ENCODE measurements at regions not wholly inside any gene's neighbourhood (a gene's known extent, or its start where the extent isn't known, plus 50 kb on each side); places are given as distances from the start of the nearest gene placed in this dataset.

GRCh38 chr1:99361406-99361805, 97.1 kb downstream of the PLPPR4 start:
- ChIA-PET CTCF (no interaction called here), POLR2A (no interaction called here)
- DNase-seq (ENCODE audit: extremely low spot score), result no peak
- no peak for TF ChIP-seq BHLHE40 (IDR thresholded peaks at IDR 0.05; ENCODE audit: borderline replicate concordance)
- no peak for TF ChIP-seq SUZ12 (IDR thresholded peaks at IDR 0.05)
- no peak for TF ChIP-seq L3MBTL2 (conservative IDR thresholded peaks at IDR 0.05)
- TF ChIP-seq TARDBP (IDR thresholded peaks at IDR 0.05), result no peak
- TF ChIP-seq HDGF (IDR thresholded peaks at IDR 0.05; ENCODE audit: borderline replicate concordance), result no peak
- TF ChIP-seq FOXA1 (IDR thresholded peaks at IDR 0.05), result no peak
- no peak for TF ChIP-seq LEF1 (IDR thresholded peaks at IDR 0.05; ENCODE audit: borderline replicate concordance)
- no peak for TF ChIP-seq PKNOX1 (IDR thresholded peaks at IDR 0.05)
- TF ChIP-seq ARNT (IDR thresholded peaks at IDR 0.05), result no peak
- TF ChIP-seq FOXK2 (IDR thresholded peaks at IDR 0.05), result no peak
- TF ChIP-seq NFRKB (IDR thresholded peaks at IDR 0.05), result no peak
- TF ChIP-seq CTBP1 (IDR thresholded peaks at IDR 0.05; ENCODE audit: borderline replicate concordance), result no peak

DNA sequence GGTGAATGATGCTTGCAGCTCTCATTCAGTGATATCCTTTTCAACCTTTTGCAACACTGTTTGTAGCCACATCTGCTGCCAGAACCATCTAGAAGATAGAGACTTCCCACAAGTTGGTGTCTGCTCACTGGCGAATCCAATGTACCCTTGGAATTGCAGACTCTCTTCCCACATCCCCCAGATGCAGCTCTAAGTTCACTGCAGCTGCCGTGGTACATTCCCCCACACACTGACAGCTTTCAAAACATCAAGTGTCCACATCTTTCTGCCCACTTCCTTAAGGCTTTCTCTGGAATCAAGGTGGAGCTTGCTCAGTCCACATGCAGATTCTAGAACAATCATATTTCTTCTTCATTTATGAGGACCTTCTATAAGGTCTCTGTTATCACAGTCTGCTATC, 99.2 kb downstream of the PLPPR4 start:
- ChIA-PET CTCF (interaction anchor here (0.7 kb wide), 1 partner anchor 31 kb away, joined by 3 read pairs; no protein-coding TSS in a partner anchor), POLR2A (no interaction called here)
- no peak for DNase-seq (ENCODE audit: extremely low spot score)
- TF ChIP-seq FOXA1 (IDR thresholded peaks at IDR 0.05), result no peak

- POLR2A ChIA-PET, result no interaction called here
- TF ChIP-seq BHLHE40 (IDR thresholded peaks at IDR 0.05; ENCODE audit: borderline replicate concordance) (no peak), PKNOX1 (IDR thresholded peaks at IDR 0.05) (no peak), HDGF (IDR thresholded peaks at IDR 0.05; ENCODE audit: borderline replicate concordance) (no peak), FOXM1 (IDR thresholded peaks at IDR 0.05; ENCODE audit: borderline replicate concordance) (no peak), FOXA1 (IDR thresholded peaks at IDR 0.05) (no peak), FOXK2 (IDR thresholded peaks at IDR 0.05) (no peak), ZNF384 (IDR thresholded peaks at IDR 0.05) (no peak), SUZ12 (IDR thresholded peaks at IDR 0.05) (no peak), CTBP1 (IDR thresholded peaks at IDR 0.05; ENCODE audit: borderline replicate concordance) (no peak), TARDBP (IDR thresholded peaks at IDR 0.05) (no peak), L3MBTL2 (conservative IDR thresholded peaks at IDR 0.05) (no peak), ELF4 (IDR thresholded peaks at IDR 0.05) (no peak), SP1 (IDR thresholded peaks at IDR 0.05) (no peak), ARNT (IDR thresholded peaks at IDR 0.05) (no peak), LEF1 (IDR thresholded peaks at IDR 0.05; ENCODE audit: borderline replicate concordance) (no peak)
- CTCF ChIA-PET, result no interaction called here
- DNase-seq (ENCODE audit: extremely low spot score), result no peak
Observed at GRCh38 chr1:99365141-99365540, 100.8 kb downstream of the PLPPR4 start.

GRCh38 chr1:99365545-99365944, 101.3 kb downstream of the PLPPR4 start:
- CTCF ChIA-PET, result no interaction called here
- no peak for DNase-seq (ENCODE audit: extremely low spot score)
- POLR2A ChIA-PET, result no interaction called here
- no peak for TF ChIP-seq NFRKB (IDR thresholded peaks at IDR 0.05)
- TF ChIP-seq ZNF384 (IDR thresholded peaks at IDR 0.05), result no peak
- TF ChIP-seq L3MBTL2 (conservative IDR thresholded peaks at IDR 0.05), result no peak
- TF ChIP-seq BHLHE40 (IDR thresholded peaks at IDR 0.05; ENCODE audit: borderline replicate concordance), result no peak
- TF ChIP-seq ARNT (IDR thresholded peaks at IDR 0.05), result no peak
- no peak for TF ChIP-seq CTBP1 (IDR thresholded peaks at IDR 0.05; ENCODE audit: borderline replicate concordance)
- no peak for TF ChIP-seq SP1 (IDR thresholded peaks at IDR 0.05)
- no peak for TF ChIP-seq HDGF (IDR thresholded peaks at IDR 0.05; ENCODE audit: borderline replicate concordance)
- TF ChIP-seq PKNOX1 (IDR thresholded peaks at IDR 0.05), result no peak
- TF ChIP-seq SUZ12 (IDR thresholded peaks at IDR 0.05), result no peak
- no peak for TF ChIP-seq TARDBP (IDR thresholded peaks at IDR 0.05)
- TF ChIP-seq LEF1 (IDR thresholded peaks at IDR 0.05; ENCODE audit: borderline replicate concordance), result no peak
- no peak for TF ChIP-seq FOXM1 (IDR thresholded peaks at IDR 0.05; ENCODE audit: borderline replicate concordance)
- TF ChIP-seq FOXA1 (IDR thresholded peaks at IDR 0.05), result no peak
- no peak for TF ChIP-seq ELF4 (IDR thresholded peaks at IDR 0.05)
- TF ChIP-seq FOXK2 (IDR thresholded peaks at IDR 0.05), result no peak

DNA sequence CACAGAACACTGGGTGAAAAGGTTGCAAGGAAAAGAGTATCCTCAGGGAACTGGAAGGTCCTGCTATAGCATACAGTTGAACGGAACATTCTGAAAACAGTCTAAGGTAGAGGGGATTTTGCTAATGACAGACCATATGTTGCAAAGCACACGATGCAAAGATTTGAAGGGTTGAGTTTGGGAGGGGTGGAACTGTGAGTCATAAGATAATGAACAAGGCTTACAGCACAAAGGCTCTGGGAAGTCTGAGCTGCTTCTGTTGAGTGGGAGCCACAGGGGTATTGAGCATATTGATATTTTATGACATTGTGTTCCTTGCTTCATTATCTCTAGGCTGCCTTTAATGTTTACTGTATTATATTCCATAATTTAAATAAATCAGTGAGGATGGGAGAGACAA, 104.9 kb downstream of the PLPPR4 start:
- CTCF ChIA-PET, result interaction anchor here (0.5 kb wide), 1 partner anchor 27 kb away, joined by 4 read pairs; no protein-coding TSS in a partner anchor
- no peak for TF ChIP-seq TARDBP (IDR thresholded peaks at IDR 0.05)
- TF ChIP-seq ZNF384 (IDR thresholded peaks at IDR 0.05), result no peak
- no peak for TF ChIP-seq FOXM1 (IDR thresholded peaks at IDR 0.05; ENCODE audit: borderline replicate concordance)
- TF ChIP-seq L3MBTL2 (conservative IDR thresholded peaks at IDR 0.05), result no peak
- no peak for TF ChIP-seq SUZ12 (IDR thresholded peaks at IDR 0.05)
- no peak for TF ChIP-seq ELF4 (IDR thresholded peaks at IDR 0.05)
- TF ChIP-seq CTBP1 (IDR thresholded peaks at IDR 0.05; ENCODE audit: borderline replicate concordance), result no peak
- TF ChIP-seq FOXK2 (IDR thresholded peaks at IDR 0.05), result no peak
- no peak for TF ChIP-seq FOXA1 (IDR thresholded peaks at IDR 0.05)
- no peak for TF ChIP-seq ARNT (IDR thresholded peaks at IDR 0.05)
- no peak for TF ChIP-seq NFRKB (IDR thresholded peaks at IDR 0.05)
- no peak for TF ChIP-seq BHLHE40 (IDR thresholded peaks at IDR 0.05; ENCODE audit: borderline replicate concordance)
- no peak for TF ChIP-seq HDGF (IDR thresholded peaks at IDR 0.05; ENCODE audit: borderline replicate concordance)
- no peak for DNase-seq (ENCODE audit: extremely low spot score)
- POLR2A ChIA-PET, result no interaction called here

DNA sequence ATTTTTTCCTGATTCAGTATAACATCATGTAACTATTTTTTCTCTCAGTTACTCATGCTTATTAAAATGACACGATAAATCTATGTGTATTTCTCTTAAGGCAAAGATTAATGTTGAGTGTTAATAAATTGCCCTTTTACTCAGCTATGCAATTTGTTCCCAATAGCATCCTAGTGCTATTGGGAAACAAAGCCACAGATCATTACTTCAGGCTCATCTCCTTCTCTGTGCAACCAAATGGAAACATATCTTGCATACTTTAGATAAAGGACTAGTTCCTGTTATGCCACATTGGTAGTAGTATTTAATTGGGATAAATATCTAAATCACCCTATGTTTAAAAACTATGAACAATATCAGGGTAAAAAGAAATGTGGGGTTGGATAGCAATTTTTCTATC, 106.2 kb downstream of the PLPPR4 start:
- ChIA-PET POLR2A (no interaction called here), CTCF (no interaction called here)
- TF ChIP-seq ARNT (IDR thresholded peaks at IDR 0.05) (no peak), FOXM1 (IDR thresholded peaks at IDR 0.05; ENCODE audit: borderline replicate concordance) (no peak), TARDBP (IDR thresholded peaks at IDR 0.05) (no peak)
- no peak for DNase-seq (ENCODE audit: extremely low spot score)

- TF ChIP-seq BHLHE40 (IDR thresholded peaks at IDR 0.05; ENCODE audit: borderline replicate concordance) (no peak), HDGF (IDR thresholded peaks at IDR 0.05; ENCODE audit: borderline replicate concordance) (no peak), SUZ12 (IDR thresholded peaks at IDR 0.05) (no peak), FOXK2 (IDR thresholded peaks at IDR 0.05) (no peak), LEF1 (IDR thresholded peaks at IDR 0.05; ENCODE audit: borderline replicate concordance) (no peak), FOXM1 (IDR thresholded peaks at IDR 0.05; ENCODE audit: borderline replicate concordance) (no peak)
- ChIA-PET CTCF (no interaction called here), POLR2A (no interaction called here)
- no peak for DNase-seq (ENCODE audit: extremely low spot score)
Observed at GRCh38 chr1:99371413-99371812, 107.1 kb downstream of the PLPPR4 start.
